Caco-2 (cell line): ENCODE measurements at regions not wholly inside any gene's neighbourhood (a gene's known extent, or its start where the extent isn't known, plus 50 kb on each side); places are given as distances from the start of the nearest gene placed in this dataset.

Experiments used
- BruUV-seq: library from RNA; stranded (reverse); fragments of 400-500 nt; replicated peaks from 2 replicates; lab custom pipeline; 2021; lab: Mats Ljungman, UMichigan
- CTCF ChIA-PET: fragments of 300-600 bp; sonication (Branson Sonifier 250); formaldehyde crosslinking; loops from one replicate; lab custom pipeline; 2022; ENCODE audit warnings: antibody characterized with exemption; lab: Charles Lee
- POLR2A ChIA-PET: fragments of 300-600 bp; sonication (Branson Sonifier 250); formaldehyde crosslinking; loops from one replicate; lab custom pipeline; 2022; ENCODE audit warnings: antibody characterized with exemption; lab: Charles Lee
- DNase-seq, 2 experiments: peaks; one replicate each; pipeline versions ENCODE4 v3.0.0 to v3.0.0-alpha.2; 2020 to 2022
- H3K27me3 ChIP-seq: replicated peaks from 2 replicates; pipeline ENCODE4 v1.6.0; 2011; ENCODE audit warnings: low read length; ENCODE audit not compliant: control insufficient read depth, insufficient read depth
- H3K36me3 ChIP-seq: 2 replicates; pipeline ENCODE4 v1.5.1; 2011; ENCODE audit warnings: low read length; ENCODE audit not compliant: control insufficient read depth, insufficient read depth
- H3K4me1 ChIP-seq: fragments of 250-450 bp; sonication (Bioruptor Pico); 2 replicates; pipeline ENCODE4 v1.5.1; 2020; ENCODE audit warnings: mild to moderate bottlenecking
- H3K4me3 ChIP-seq: 2 replicates; pipeline ENCODE4 v1.5.1; 2011; ENCODE audit warnings: low read depth, mild to moderate bottlenecking, control low read depth, low read length
- H3K9me3 ChIP-seq: fragments of 250-450 bp; sonication (Bioruptor Pico); 2 replicates; pipeline ENCODE4 v1.5.1; 2020; ENCODE audit warnings: mild to moderate bottlenecking, moderate library complexity
- H3K27ac Mint-ChIP-seq: one replicate; pipeline ENCODE4 v1.8.0; 2022; ENCODE audit warnings: mixed read lengths; ENCODE audit not compliant: unreplicated experiment
- H3K27me3 Mint-ChIP-seq: one replicate; pipeline ENCODE4 v1.8.0; 2022; ENCODE audit warnings: mixed read lengths; ENCODE audit not compliant: insufficient read depth, unreplicated experiment
- H3K36me3 Mint-ChIP-seq: one replicate; pipeline ENCODE4 v1.8.0; 2022; ENCODE audit warnings: mild to moderate bottlenecking, mixed read lengths; ENCODE audit not compliant: insufficient read depth, unreplicated experiment
- H3K4me1 Mint-ChIP-seq: one replicate; pipeline ENCODE4 v1.8.0; 2022; ENCODE audit warnings: low read depth, mixed read lengths; ENCODE audit not compliant: unreplicated experiment
- H3K4me3 Mint-ChIP-seq: one replicate; pipeline ENCODE4 v1.8.0; 2022; ENCODE audit warnings: mild to moderate bottlenecking, moderate library complexity, mixed read lengths; ENCODE audit not compliant: unreplicated experiment
- H3K9me3 Mint-ChIP-seq: one replicate; pipeline ENCODE4 v1.8.0; 2022; ENCODE audit warnings: mixed read lengths; ENCODE audit not compliant: unreplicated experiment
- intact Hi-C: fragments of 100-400 bp; cut with micrococcal nuclease; formaldehyde crosslinking; loops from one replicate; pipeline ENCODE4 v1.10.0; 2022; ENCODE audit not compliant: unreplicated experiment
- TF ChIP-seq, protein P1 (sequence below), 2 experiments: fragments of 200-600 bp in 1 of 2; IDR thresholded peaks; 1 replicate in 1 of 2; 2 replicates in 1 of 2; pipeline versions ENCODE4 v1.5.1 to v1.8.0; 2011 to 2022; ENCODE audit warnings: antibody characterized with exemption in 1 of 2, control low read depth in 1 of 2, inconsistent platforms in 1 of 2, low read depth in 1 of 2, low read length in 1 of 2, mild to moderate bottlenecking in 1 of 2, moderate library complexity in 1 of 2; ENCODE audit not compliant: insufficient read depth in 1 of 2, severe bottlenecking in 1 of 2, unreplicated experiment in 1 of 2

DNA sequence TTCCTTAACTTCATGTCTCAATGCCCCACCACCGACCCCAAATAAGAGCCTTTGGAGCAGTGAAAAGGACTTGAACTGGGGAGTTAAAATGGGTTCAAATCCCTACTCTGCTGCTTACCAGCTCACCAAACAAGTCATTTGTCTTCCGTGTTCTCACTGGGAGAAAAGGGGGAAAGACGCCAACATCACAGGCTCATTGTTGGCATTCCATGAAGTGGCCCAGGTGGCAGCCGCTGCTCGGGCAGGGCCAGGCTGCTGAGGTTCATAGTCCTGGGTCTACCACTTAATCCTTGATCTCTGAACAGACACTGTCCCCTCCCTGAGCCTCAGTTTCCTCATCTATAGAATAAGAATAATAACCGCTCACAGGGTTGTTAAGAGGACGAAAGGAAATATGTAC is 103.0 kb downstream of the APOB start:
- H3K9me3 ChIP-seq, result no peaks in the 10 kb centered on the region

DNA sequence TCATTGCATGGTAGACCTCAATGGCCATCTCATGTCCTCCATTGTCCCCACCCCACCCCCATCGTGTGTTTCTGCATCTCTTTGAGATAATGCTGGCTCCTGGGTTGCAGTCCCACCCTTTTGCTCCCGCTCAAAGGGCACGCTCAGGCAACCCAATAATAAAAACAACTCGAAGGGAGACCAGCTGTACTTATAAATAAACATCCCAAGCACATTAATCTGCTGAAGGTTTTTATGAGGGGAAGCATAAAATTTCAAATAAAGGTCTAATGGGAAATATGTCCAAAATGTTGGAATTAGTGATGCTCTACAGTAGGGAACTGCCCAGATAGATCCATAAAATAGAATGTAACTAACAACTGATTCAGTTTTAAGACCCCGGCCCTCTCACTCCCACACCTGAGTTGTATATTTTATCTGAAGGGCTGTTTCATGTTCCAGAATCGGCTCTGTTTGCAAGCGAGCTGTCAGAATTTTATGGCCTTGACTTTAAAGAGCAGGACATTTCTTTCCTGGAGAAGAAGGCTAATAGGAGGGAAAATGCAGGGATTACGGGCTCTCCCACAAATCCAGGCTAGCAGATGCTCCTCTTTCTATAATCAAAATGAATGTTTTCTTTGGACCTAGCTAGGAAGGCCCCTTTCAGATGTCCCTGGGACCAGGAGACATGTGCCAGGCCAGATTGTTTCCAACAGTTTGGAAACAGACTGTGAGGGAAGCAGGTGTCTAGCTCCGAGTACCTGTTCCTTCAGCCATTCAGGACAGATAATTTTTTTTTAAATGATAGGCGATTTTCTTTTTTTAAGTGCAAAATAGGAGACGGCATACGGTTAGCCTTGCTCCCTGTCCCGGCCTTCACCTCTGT is 103.7 kb downstream of the APOB start:
- Histone ChIP-seq H3K27me3 (no peaks in the 10 kb centered on the region), H3K36me3 (no peaks in the 10 kb centered on the region), H3K4me1 (no peaks in the 10 kb centered on the region), H3K9me3 (no peaks in the 10 kb centered on the region), H3K4me3 (no peak overlapping the region)
- intact Hi-C loops, result no loop called here
- DNase-seq, result no peak
- Mint-ChIP-seq H3K27me3 (peaks cover 10% of the 10 kb centered on the region), H3K4me1 (no peaks in the 10 kb centered on the region), H3K36me3 (no peaks in the 10 kb centered on the region), H3K9me3 (no peaks in the 10 kb centered on the region), H3K4me3 (no peak overlapping the region), H3K27ac (no peak overlapping the region)
- TF ChIP-seq, protein P1, sequence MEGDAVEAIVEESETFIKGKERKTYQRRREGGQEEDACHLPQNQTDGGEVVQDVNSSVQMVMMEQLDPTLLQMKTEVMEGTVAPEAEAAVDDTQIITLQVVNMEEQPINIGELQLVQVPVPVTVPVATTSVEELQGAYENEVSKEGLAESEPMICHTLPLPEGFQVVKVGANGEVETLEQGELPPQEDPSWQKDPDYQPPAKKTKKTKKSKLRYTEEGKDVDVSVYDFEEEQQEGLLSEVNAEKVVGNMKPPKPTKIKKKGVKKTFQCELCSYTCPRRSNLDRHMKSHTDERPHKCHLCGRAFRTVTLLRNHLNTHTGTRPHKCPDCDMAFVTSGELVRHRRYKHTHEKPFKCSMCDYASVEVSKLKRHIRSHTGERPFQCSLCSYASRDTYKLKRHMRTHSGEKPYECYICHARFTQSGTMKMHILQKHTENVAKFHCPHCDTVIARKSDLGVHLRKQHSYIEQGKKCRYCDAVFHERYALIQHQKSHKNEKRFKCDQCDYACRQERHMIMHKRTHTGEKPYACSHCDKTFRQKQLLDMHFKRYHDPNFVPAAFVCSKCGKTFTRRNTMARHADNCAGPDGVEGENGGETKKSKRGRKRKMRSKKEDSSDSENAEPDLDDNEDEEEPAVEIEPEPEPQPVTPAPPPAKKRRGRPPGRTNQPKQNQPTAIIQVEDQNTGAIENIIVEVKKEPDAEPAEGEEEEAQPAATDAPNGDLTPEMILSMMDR (IDR thresholded peaks at IDR 0.05; ENCODE audit: insufficient read depth in 1 of 2, low read depth in 1 of 2, low read length in 1 of 2, severe bottlenecking in 1 of 2, unreplicated experiment in 1 of 2), result no peak
- BruUV-seq, result no TSS peak
- CTCF ChIA-PET, result no interaction called here
- POLR2A ChIA-PET, result no interaction called here

More for the DNA sequence above, 103.0 kb downstream of the APOB start:
- Mint-ChIP-seq H3K27me3 (peaks cover 10% of the 10 kb centered on the region), H3K4me3 (no peak overlapping the region), H3K27ac (no peak overlapping the region), H3K4me1 (no peaks in the 10 kb centered on the region), H3K36me3 (no peaks in the 10 kb centered on the region), H3K9me3 (no peaks in the 10 kb centered on the region)
- ChIA-PET CTCF (no interaction called here), POLR2A (no interaction called here)
- intact Hi-C loops, result no loop called here
- no peak overlapping the region for H3K4me3 ChIP-seq
- BruUV-seq, result no TSS peak
- TF ChIP-seq, protein P1 (IDR thresholded peaks at IDR 0.05; ENCODE audit: insufficient read depth in 1 of 2, low read depth in 1 of 2, low read length in 1 of 2, severe bottlenecking in 1 of 2, unreplicated experiment in 1 of 2), result no peak
- DNase-seq, result no peak
- no peaks in the 10 kb centered on the region for H3K4me1 ChIP-seq
- H3K36me3 ChIP-seq, result no peaks in the 10 kb centered on the region
- no peaks in the 10 kb centered on the region for H3K27me3 ChIP-seq

DNA sequence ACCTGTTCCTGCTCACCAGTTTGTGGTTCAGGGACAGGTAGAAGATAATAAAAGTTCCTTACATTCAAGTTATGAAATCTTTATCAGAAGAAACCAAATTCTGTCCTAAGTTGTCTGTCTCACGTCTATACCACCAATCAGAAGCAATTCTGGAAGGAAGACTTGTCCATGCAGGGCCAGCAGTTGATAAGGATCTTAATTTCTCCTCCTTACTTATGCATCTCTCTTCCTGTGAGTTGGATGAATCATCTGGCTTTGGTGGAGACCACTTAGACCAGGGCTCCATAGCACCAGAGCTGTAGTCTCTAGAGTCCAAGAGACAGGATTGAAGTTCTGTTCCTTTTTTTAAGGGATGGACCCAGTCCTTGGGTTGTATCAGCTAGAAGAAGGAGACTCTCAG is 106.5 kb downstream of the APOB start:
- H3K9me3 Mint-ChIP-seq, result no peaks in the 10 kb centered on the region
- POLR2A ChIA-PET, result no interaction called here
- CTCF ChIA-PET, result no interaction called here
- Histone ChIP-seq H3K27me3 (no peaks in the 10 kb centered on the region), H3K36me3 (no peaks in the 10 kb centered on the region), H3K9me3 (no peaks in the 10 kb centered on the region), H3K4me1 (no peaks in the 10 kb centered on the region), H3K4me3 (no peak overlapping the region)
- BruUV-seq, result no TSS peak
- no peaks in the 10 kb centered on the region for H3K36me3 Mint-ChIP-seq
- TF ChIP-seq, protein P1 (IDR thresholded peaks at IDR 0.05; ENCODE audit: insufficient read depth in 1 of 2, low read depth in 1 of 2, low read length in 1 of 2, severe bottlenecking in 1 of 2, unreplicated experiment in 1 of 2), result no peak
- H3K4me1 Mint-ChIP-seq, result no peaks in the 10 kb centered on the region
- no peak overlapping the region for H3K4me3 Mint-ChIP-seq
- peaks cover 8% of the 10 kb centered on the region for H3K27me3 Mint-ChIP-seq
- intact Hi-C loops, result no loop called here
- no peak overlapping the region for H3K27ac Mint-ChIP-seq
- no peak for DNase-seq
